ENCODE measurements at regions not wholly inside any gene's neighbourhood (a gene's known extent, or its start where the extent isn't known, plus 50 kb on each side); places are given as distances from the start of the nearest gene placed in this dataset.

DNA sequence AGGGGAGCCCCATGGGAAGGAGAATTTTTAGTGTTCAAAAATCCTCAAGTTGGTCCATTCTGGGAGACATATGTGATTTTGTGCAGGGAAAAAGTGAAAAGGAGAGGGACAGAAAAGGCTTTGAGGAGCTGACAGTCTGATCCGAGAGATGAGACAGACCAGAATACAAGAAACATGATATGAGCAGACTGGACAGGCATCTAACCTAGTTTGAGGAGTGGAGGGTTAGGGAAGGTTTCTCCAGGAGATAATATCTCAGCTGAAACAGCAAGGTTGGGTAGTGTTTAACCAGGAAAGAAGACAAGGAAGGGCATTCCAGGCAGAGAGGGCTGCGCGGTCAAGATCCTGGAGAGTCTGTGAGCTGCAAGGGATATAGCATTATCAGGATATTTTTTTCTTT, 101.4 kb upstream of the NCAM1 start:
- Histone ChIP-seq H3K4ac (ENCODE audit: low read depth, low read length) (no peak overlapping the region), H2AK5ac (ENCODE audit: low read length) (no peak overlapping the region), H3K4me1 (ENCODE audit: control insufficient read depth, low read depth, low read length) (no peaks in the 10 kb centered on the region), H3K4me2 (ENCODE audit: low read length) (no peak overlapping the region), H4K5ac (ENCODE audit: low read length) (no peak overlapping the region), H3K79me2 (ENCODE audit: control insufficient read depth, insufficient read depth, low read length) (no peaks in the 10 kb centered on the region), H3K56ac (ENCODE audit: low read length) (no peak overlapping the region), H2BK5ac (ENCODE audit: low read length) (no peak overlapping the region), H3K4me3 (ENCODE audit: low read length) (no peak overlapping the region), H3K23ac (ENCODE audit: low read length) (no peak overlapping the region), H4K8ac (ENCODE audit: low read depth, low read length) (no peak overlapping the region), H2BK15ac (replicated peaks; ENCODE audit: low read depth) (no peak overlapping the region), H3K27me3 (ENCODE audit: insufficient read depth, low read length, poor library complexity) (no peaks in the 10 kb centered on the region), H3K9ac (ENCODE audit: low read length) (no peak overlapping the region), H3K79me1 (ENCODE audit: low read length) (no peaks in the 10 kb centered on the region), H2BK120ac (ENCODE audit: low read depth, low read length) (no peak overlapping the region), H3K27ac (ENCODE audit: low read depth, low read length) (no peak overlapping the region), H3K36me3 (ENCODE audit: control insufficient read depth, insufficient read depth, low read length) (no peaks in the 10 kb centered on the region), H3K18ac (ENCODE audit: low read length) (no peak overlapping the region)
- WGBS (ENCODE audit: extremely low coverage, insufficient coverage, low lambda C conversion rate), result no CpG with 5 or more reads among the region's 3 CpGs
- DNase-seq, result no peak

DNA sequence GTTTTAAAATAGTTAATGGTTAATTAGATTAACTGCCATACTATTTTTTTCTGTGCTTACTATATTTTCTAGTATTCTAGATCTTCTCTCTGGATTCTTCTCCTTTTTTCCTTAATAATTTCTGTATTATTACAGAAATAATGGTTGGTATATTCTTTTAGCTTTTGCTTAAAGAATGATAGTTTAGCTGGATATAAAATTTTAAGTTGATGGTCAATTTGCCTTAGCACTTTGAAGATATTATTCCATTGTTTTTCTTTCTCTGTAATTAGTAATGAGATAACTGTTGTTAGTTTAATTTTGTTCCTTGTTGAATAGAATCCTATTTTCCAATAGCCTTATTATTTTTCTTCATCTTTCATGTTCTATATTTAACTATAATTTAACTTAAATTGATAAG, 99.9 kb upstream of the NCAM1 start:
- Histone ChIP-seq H4K5ac (ENCODE audit: low read length) (no peak overlapping the region), H3K27me3 (ENCODE audit: insufficient read depth, low read length, poor library complexity) (no peaks in the 10 kb centered on the region), H3K4me1 (ENCODE audit: control insufficient read depth, low read depth, low read length) (no peaks in the 10 kb centered on the region), H3K56ac (ENCODE audit: low read length) (no peak overlapping the region), H2BK5ac (ENCODE audit: low read length) (no peak overlapping the region), H3K4me2 (ENCODE audit: low read length) (no peak overlapping the region), H3K4ac (ENCODE audit: low read depth, low read length) (no peak overlapping the region), H3K79me2 (ENCODE audit: control insufficient read depth, insufficient read depth, low read length) (no peaks in the 10 kb centered on the region), H2BK120ac (ENCODE audit: low read depth, low read length) (no peak overlapping the region), H3K23ac (ENCODE audit: low read length) (no peak overlapping the region), H3K18ac (ENCODE audit: low read length) (no peak overlapping the region), H3K27ac (ENCODE audit: low read depth, low read length) (no peak overlapping the region), H3K79me1 (ENCODE audit: low read length) (no peaks in the 10 kb centered on the region), H4K8ac (ENCODE audit: low read depth, low read length) (no peak overlapping the region), H3K36me3 (ENCODE audit: control insufficient read depth, insufficient read depth, low read length) (no peaks in the 10 kb centered on the region), H2AK5ac (ENCODE audit: low read length) (no peak overlapping the region), H3K9ac (ENCODE audit: low read length) (no peak overlapping the region), H2BK15ac (replicated peaks; ENCODE audit: low read depth) (no peak overlapping the region), H3K4me3 (ENCODE audit: low read length) (no peak overlapping the region)
- DNase-seq, result no peak

DNA sequence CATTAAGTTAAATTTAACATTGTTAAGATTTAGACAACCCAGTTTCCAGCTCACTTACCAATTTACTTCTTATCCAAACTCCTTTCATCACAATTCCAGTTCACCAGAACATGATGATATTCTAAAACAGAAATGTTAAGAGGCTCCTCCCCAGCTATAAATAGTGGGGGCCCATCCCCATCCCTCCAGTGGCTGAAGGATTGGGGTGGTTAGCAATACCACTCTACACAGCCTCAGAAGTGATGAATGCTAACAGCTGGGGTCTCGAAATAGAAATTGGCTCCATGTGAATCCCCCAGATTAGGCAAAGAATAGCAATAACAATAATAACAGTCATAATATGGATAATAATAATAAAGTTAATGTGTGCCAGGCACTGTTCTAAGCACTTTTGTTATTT, 97.9 kb upstream of the NCAM1 start:
- no peak overlapping the region for H2BK15ac ChIP-seq (replicated peaks; ENCODE audit: low read depth)
- no peak overlapping the region for H2AK5ac ChIP-seq (ENCODE audit: low read length)
- DNase-seq, result no peak
- no peak overlapping the region for H2BK5ac ChIP-seq (ENCODE audit: low read length)
- H3K23ac ChIP-seq (ENCODE audit: low read length), result no peak overlapping the region
- H4K8ac ChIP-seq (ENCODE audit: low read depth, low read length), result no peak overlapping the region
- no peak overlapping the region for H2BK120ac ChIP-seq (ENCODE audit: low read depth, low read length)
- no peak overlapping the region for H3K18ac ChIP-seq (ENCODE audit: low read length)
- H3K27ac ChIP-seq (ENCODE audit: low read depth, low read length), result no peak overlapping the region
- no peaks in the 10 kb centered on the region for H3K79me1 ChIP-seq (ENCODE audit: low read length)
- no peaks in the 10 kb centered on the region for H3K36me3 ChIP-seq (ENCODE audit: control insufficient read depth, insufficient read depth, low read length)
- no CpG with 5 or more reads among the region's 1 CpG for WGBS (ENCODE audit: extremely low coverage, insufficient coverage, low lambda C conversion rate)
- no peaks in the 10 kb centered on the region for H3K79me2 ChIP-seq (ENCODE audit: control insufficient read depth, insufficient read depth, low read length)
- H3K4me2 ChIP-seq (ENCODE audit: low read length), result no peak overlapping the region
- no peak overlapping the region for H3K56ac ChIP-seq (ENCODE audit: low read length)
- no peak overlapping the region for H3K9ac ChIP-seq (ENCODE audit: low read length)
- no peaks in the 10 kb centered on the region for H3K27me3 ChIP-seq (ENCODE audit: insufficient read depth, low read length, poor library complexity)
- no peak overlapping the region for H4K5ac ChIP-seq (ENCODE audit: low read length)
- no peaks in the 10 kb centered on the region for H3K4me1 ChIP-seq (ENCODE audit: control insufficient read depth, low read depth, low read length)
- H3K4ac ChIP-seq (ENCODE audit: low read depth, low read length), result no peak overlapping the region
- H3K4me3 ChIP-seq (ENCODE audit: low read length), result no peak overlapping the region

DNA sequence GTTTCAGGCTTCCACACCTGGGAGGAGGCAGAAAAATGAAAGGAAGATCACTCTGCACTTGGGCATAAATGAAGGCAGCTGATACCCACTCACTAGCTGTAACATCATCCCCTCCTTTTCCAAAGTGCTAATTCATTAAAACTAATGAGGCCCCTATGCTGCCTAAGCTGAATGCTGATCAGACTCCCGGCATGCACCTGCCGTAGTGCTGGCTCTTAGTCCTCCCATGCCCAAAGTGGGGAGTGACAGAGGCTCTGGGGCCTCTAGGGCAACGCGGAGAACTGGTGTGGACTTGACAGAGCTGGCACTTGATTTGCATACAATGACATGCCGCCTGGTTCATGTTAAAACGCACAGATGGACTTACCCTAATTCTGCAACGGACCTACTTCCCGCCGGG, 96.5 kb upstream of the NCAM1 start:
- no peak overlapping the region for H3K4me3 ChIP-seq (ENCODE audit: low read length)
- H3K23ac ChIP-seq (ENCODE audit: low read length), result no peak overlapping the region
- no peak overlapping the region for H3K4ac ChIP-seq (ENCODE audit: low read depth, low read length)
- no peak overlapping the region for H3K27ac ChIP-seq (ENCODE audit: low read depth, low read length)
- no peaks in the 10 kb centered on the region for H3K79me2 ChIP-seq (ENCODE audit: control insufficient read depth, insufficient read depth, low read length)
- H3K4me1 ChIP-seq (ENCODE audit: control insufficient read depth, low read depth, low read length), result no peaks in the 10 kb centered on the region
- no peak overlapping the region for H4K5ac ChIP-seq (ENCODE audit: low read length)
- H2BK120ac ChIP-seq (ENCODE audit: low read depth, low read length), result no peak overlapping the region
- no peak for DNase-seq
- H3K18ac ChIP-seq (ENCODE audit: low read length), result no peak overlapping the region
- no CpG with 5 or more reads among the region's 9 CpGs for WGBS (ENCODE audit: extremely low coverage, insufficient coverage, low lambda C conversion rate)
- H2AK5ac ChIP-seq (ENCODE audit: low read length), result no peak overlapping the region
- no peaks in the 10 kb centered on the region for H3K36me3 ChIP-seq (ENCODE audit: control insufficient read depth, insufficient read depth, low read length)
- no peak overlapping the region for H4K8ac ChIP-seq (ENCODE audit: low read depth, low read length)
- no peaks in the 10 kb centered on the region for H3K79me1 ChIP-seq (ENCODE audit: low read length)
- no peak overlapping the region for H2BK5ac ChIP-seq (ENCODE audit: low read length)
- no peak overlapping the region for H3K9ac ChIP-seq (ENCODE audit: low read length)
- no peak overlapping the region for H2BK15ac ChIP-seq (replicated peaks; ENCODE audit: low read depth)
- no peaks in the 10 kb centered on the region for H3K27me3 ChIP-seq (ENCODE audit: insufficient read depth, low read length, poor library complexity)
- H3K4me2 ChIP-seq (ENCODE audit: low read length), result no peak overlapping the region
- H3K56ac ChIP-seq (ENCODE audit: low read length), result no peak overlapping the region

DNA sequence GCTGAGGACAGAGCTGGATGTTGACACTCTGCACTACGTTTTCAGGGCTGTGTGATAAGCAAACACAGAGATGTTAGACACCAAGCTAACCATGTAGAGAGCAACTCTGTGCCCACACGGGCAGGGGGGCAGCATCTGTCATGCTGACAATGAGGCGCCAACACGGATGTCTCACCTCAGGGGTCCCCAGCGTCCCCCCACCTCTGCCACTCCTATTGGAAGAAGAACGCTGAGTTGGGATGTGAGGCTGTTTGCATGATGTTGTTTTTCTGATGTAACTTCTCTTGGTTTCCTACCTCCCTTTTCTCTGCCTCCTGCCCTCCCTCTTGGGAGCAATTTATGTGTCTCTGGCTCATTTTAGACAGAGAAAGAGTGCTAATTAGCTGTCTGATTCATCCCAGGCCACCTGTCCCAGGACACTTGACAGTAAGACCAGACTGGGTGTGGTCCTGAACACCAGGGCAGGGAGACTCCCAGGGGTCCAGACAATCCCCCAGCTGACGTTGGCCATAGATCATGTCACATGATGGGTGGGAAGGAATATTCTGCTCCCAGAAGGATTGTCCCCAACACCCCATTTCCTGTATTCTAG, 89.2 kb upstream of the NCAM1 start:
- Histone ChIP-seq H3K4me1 (ENCODE audit: control insufficient read depth, low read depth, low read length) (no peaks in the 10 kb centered on the region), H2BK120ac (ENCODE audit: low read depth, low read length) (no peak overlapping the region), H3K18ac (ENCODE audit: low read length) (no peak overlapping the region), H4K8ac (ENCODE audit: low read depth, low read length) (no peak overlapping the region), H2BK5ac (ENCODE audit: low read length) (no peak overlapping the region), H3K23ac (ENCODE audit: low read length) (no peak overlapping the region), H3K36me3 (ENCODE audit: control insufficient read depth, insufficient read depth, low read length) (no peaks in the 10 kb centered on the region), H3K27me3 (ENCODE audit: insufficient read depth, low read length, poor library complexity) (no peaks in the 10 kb centered on the region), H3K4me2 (ENCODE audit: low read length) (no peak overlapping the region), H4K5ac (ENCODE audit: low read length) (no peak overlapping the region), H3K27ac (ENCODE audit: low read depth, low read length) (no peak overlapping the region), H3K4me3 (ENCODE audit: low read length) (no peak overlapping the region), H2BK15ac (replicated peaks; ENCODE audit: low read depth) (no peak overlapping the region), H3K4ac (ENCODE audit: low read depth, low read length) (no peak overlapping the region), H3K79me1 (ENCODE audit: low read length) (no peaks in the 10 kb centered on the region), H3K79me2 (ENCODE audit: control insufficient read depth, insufficient read depth, low read length) (no peaks in the 10 kb centered on the region), H2AK5ac (ENCODE audit: low read length) (no peak overlapping the region), H3K56ac (ENCODE audit: low read length) (no peak overlapping the region), H3K9ac (ENCODE audit: low read length) (no peak overlapping the region)
- DNase-seq, result no peak
- WGBS (ENCODE audit: extremely low coverage, insufficient coverage, low lambda C conversion rate), result no CpG with 5 or more reads among the region's 7 CpGs

DNA sequence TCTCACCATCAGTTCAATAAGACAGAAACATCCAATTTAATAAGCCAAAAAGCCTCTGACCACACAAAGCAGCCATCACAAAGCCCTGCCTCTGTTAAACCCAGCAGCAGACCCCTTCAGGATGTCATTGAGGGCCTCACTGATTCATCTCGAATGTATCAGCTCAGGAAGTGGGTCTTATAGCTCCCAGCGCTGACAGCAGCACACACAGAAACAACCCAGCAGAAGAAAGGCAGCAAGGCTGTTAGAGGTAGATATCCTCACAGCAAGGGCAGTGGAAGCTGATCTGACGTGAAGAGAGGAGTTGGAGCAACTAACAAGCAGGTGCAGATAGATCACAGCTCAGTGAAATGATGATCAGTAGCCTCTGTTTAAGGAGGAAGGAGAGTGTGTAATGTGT, 86.2 kb upstream of the NCAM1 start:
- no peaks in the 10 kb centered on the region for H3K27me3 ChIP-seq (ENCODE audit: insufficient read depth, low read length, poor library complexity)
- no peak overlapping the region for H3K23ac ChIP-seq (ENCODE audit: low read length)
- H3K9ac ChIP-seq (ENCODE audit: low read length), result no peak overlapping the region
- H3K4me1 ChIP-seq (ENCODE audit: control insufficient read depth, low read depth, low read length), result no peaks in the 10 kb centered on the region
- no peaks in the 10 kb centered on the region for H3K79me1 ChIP-seq (ENCODE audit: low read length)
- H3K36me3 ChIP-seq (ENCODE audit: control insufficient read depth, insufficient read depth, low read length), result no peaks in the 10 kb centered on the region
- no peak overlapping the region for H4K5ac ChIP-seq (ENCODE audit: low read length)
- no CpG with 5 or more reads among the region's 3 CpGs for WGBS (ENCODE audit: extremely low coverage, insufficient coverage, low lambda C conversion rate)
- no peak overlapping the region for H2AK5ac ChIP-seq (ENCODE audit: low read length)
- H3K79me2 ChIP-seq (ENCODE audit: control insufficient read depth, insufficient read depth, low read length), result no peaks in the 10 kb centered on the region
- H4K8ac ChIP-seq (ENCODE audit: low read depth, low read length), result no peak overlapping the region
- no peak overlapping the region for H3K4me3 ChIP-seq (ENCODE audit: low read length)
- H3K18ac ChIP-seq (ENCODE audit: low read length), result no peak overlapping the region
- no peak overlapping the region for H3K27ac ChIP-seq (ENCODE audit: low read depth, low read length)
- H3K4me2 ChIP-seq (ENCODE audit: low read length), result no peak overlapping the region
- no peak for DNase-seq
- H2BK15ac ChIP-seq (replicated peaks; ENCODE audit: low read depth), result no peak overlapping the region
- H3K56ac ChIP-seq (ENCODE audit: low read length), result no peak overlapping the region
- no peak overlapping the region for H3K4ac ChIP-seq (ENCODE audit: low read depth, low read length)
- no peak overlapping the region for H2BK120ac ChIP-seq (ENCODE audit: low read depth, low read length)
- H2BK5ac ChIP-seq (ENCODE audit: low read length), result no peak overlapping the region

All from mesendoderm (in vitro differentiated cells).